ENCODE measurements at regions not wholly inside any gene's neighbourhood (a gene's known extent, or its start where the extent isn't known, plus 50 kb on each side); places are given as distances from the start of the nearest gene placed in this dataset.

DNA sequence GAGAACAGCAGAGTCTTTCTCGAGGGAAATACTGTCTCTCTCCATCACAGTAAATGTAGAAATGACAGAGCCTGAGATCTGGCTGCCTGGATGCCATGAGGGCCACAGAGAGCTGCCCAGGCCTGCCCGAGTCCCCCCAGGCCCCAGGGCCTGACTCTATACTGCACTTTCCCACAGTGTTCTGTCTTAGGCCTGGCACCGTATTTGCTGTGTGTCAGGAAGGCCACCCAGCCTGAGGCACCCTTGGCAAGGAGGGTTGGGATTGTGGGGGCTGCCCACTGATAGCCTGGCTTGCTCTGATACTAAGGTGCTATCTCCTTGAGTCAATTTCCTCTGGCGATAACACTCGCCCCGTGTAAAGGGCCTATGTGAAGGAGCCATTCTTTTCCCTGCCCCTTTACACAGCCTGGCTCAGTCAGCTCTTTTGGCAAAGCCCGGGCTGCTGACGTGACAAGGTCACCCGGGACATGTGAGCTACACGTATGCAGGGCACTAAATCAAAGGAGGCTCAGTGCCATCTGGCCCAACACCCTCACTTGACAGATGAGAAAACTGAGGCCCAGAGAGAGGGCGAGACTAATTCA, 630.1 kb upstream of the KLF4 start:
- Histone ChIP-seq H3K9me1 (ENCODE audit: control insufficient read depth, extremely low read depth, insufficient read depth, low read length) (no peaks in the 10 kb centered on the region), H3K4me3 (ENCODE audit: control insufficient read depth in 2 of 3, extremely low read depth in 1 of 3, insufficient read depth in 2 of 3, low read depth in 1 of 3, low read length in 3 of 3) (no peak overlapping the region), H3K4me1 (ENCODE audit: control insufficient read depth, extremely low read depth, insufficient read depth, low read length) (no peaks in the 10 kb centered on the region), H3K27me3 (ENCODE audit: control insufficient read depth, extremely low read depth, insufficient read depth, low read length) (no peaks in the 10 kb centered on the region), H3K79me2 (ENCODE audit: control insufficient read depth, insufficient read depth, low read length) (no peaks in the 10 kb centered on the region), H4K20me1 (ENCODE audit: control insufficient read depth, extremely low read depth, insufficient read depth, low read length) (no peaks in the 10 kb centered on the region), H3K36me3 (ENCODE audit: control insufficient read depth in 2 of 2, extremely low read depth in 1 of 2, insufficient read depth in 2 of 2, low read length in 2 of 2) (no peaks in the 10 kb centered on the region), H3K4me2 (ENCODE audit: control insufficient read depth, extremely low read depth, insufficient read depth, low read depth, low read length) (no peak overlapping the region), H3K9ac (ENCODE audit: control insufficient read depth, extremely low read depth, insufficient read depth, low read length) (no peak overlapping the region), H2AFZ (ENCODE audit: control insufficient read depth, low read length) (no peak overlapping the region), H3K9me3 (ENCODE audit: control insufficient read depth, low read depth, low read length) (no peaks in the 10 kb centered on the region), H3K27ac (ENCODE audit: control insufficient read depth, insufficient read depth, low read length) (no peak overlapping the region)
- FAIRE-seq, result no peak
- dilution Hi-C loops (cut with MboI; ENCODE audit: extremely low pct_ligation_motif_present, low sequenced_read_pairs), result no loop called here
- TF ChIP-seq, protein P1, sequence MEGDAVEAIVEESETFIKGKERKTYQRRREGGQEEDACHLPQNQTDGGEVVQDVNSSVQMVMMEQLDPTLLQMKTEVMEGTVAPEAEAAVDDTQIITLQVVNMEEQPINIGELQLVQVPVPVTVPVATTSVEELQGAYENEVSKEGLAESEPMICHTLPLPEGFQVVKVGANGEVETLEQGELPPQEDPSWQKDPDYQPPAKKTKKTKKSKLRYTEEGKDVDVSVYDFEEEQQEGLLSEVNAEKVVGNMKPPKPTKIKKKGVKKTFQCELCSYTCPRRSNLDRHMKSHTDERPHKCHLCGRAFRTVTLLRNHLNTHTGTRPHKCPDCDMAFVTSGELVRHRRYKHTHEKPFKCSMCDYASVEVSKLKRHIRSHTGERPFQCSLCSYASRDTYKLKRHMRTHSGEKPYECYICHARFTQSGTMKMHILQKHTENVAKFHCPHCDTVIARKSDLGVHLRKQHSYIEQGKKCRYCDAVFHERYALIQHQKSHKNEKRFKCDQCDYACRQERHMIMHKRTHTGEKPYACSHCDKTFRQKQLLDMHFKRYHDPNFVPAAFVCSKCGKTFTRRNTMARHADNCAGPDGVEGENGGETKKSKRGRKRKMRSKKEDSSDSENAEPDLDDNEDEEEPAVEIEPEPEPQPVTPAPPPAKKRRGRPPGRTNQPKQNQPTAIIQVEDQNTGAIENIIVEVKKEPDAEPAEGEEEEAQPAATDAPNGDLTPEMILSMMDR (optimal IDR thresholded peaks at IDR 0.05 in 1 of 3, IDR thresholded peaks at IDR 0.05 in 1 of 3, conservative IDR thresholded peaks at IDR 0.05 in 1 of 3; ENCODE audit: extremely low read depth in 1 of 3, insufficient read depth in 2 of 3, low read length in 3 of 3), result no peak
- no peak for TF ChIP-seq EZH2 (IDR thresholded peaks at IDR 0.05; ENCODE audit: low read length)
- no peak for DNase-seq (ENCODE audit: low read depth, low spot score)

DNA sequence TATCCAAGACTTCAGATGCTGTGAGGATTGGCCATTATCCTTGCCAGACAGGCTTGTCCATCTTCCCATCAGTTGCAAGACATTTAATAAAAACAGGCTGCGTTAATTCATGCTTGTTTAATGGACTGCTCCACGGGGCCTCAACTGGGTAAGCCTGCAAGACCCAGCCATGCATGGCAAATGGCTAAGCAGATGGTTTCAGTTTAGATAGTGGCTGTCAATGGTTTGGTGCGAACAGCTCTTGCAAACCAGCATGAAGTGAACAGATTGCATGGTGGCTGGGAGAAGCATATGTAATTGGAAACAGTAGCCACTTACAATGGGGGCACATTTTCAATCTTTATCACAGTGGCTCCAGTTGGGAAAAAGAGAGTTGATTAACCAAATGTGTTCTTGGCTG, 628.2 kb upstream of the KLF4 start:
- Histone ChIP-seq H3K9ac (ENCODE audit: control insufficient read depth, extremely low read depth, insufficient read depth, low read length) (no peak overlapping the region), H3K4me1 (ENCODE audit: control insufficient read depth, extremely low read depth, insufficient read depth, low read length) (no peaks in the 10 kb centered on the region), H3K4me3 (ENCODE audit: control insufficient read depth in 2 of 3, extremely low read depth in 1 of 3, insufficient read depth in 2 of 3, low read depth in 1 of 3, low read length in 3 of 3) (no peak overlapping the region), H3K9me1 (ENCODE audit: control insufficient read depth, extremely low read depth, insufficient read depth, low read length) (no peaks in the 10 kb centered on the region), H3K9me3 (ENCODE audit: control insufficient read depth, low read depth, low read length) (no peaks in the 10 kb centered on the region), H3K4me2 (ENCODE audit: control insufficient read depth, extremely low read depth, insufficient read depth, low read depth, low read length) (no peak overlapping the region), H3K36me3 (ENCODE audit: control insufficient read depth in 2 of 2, extremely low read depth in 1 of 2, insufficient read depth in 2 of 2, low read length in 2 of 2) (no peaks in the 10 kb centered on the region), H3K79me2 (ENCODE audit: control insufficient read depth, insufficient read depth, low read length) (no peaks in the 10 kb centered on the region), H2AFZ (ENCODE audit: control insufficient read depth, low read length) (no peak overlapping the region), H3K27me3 (ENCODE audit: control insufficient read depth, extremely low read depth, insufficient read depth, low read length) (no peaks in the 10 kb centered on the region), H4K20me1 (ENCODE audit: control insufficient read depth, extremely low read depth, insufficient read depth, low read length) (no peaks in the 10 kb centered on the region), H3K27ac (ENCODE audit: control insufficient read depth, insufficient read depth, low read length) (no peak overlapping the region)
- dilution Hi-C loops (cut with MboI; ENCODE audit: extremely low pct_ligation_motif_present, low sequenced_read_pairs), result no loop called here
- FAIRE-seq (no peak), DNase-seq (ENCODE audit: low read depth, low spot score) (no peak)
- TF ChIP-seq, protein P1 (optimal IDR thresholded peaks at IDR 0.05 in 1 of 3, IDR thresholded peaks at IDR 0.05 in 1 of 3, conservative IDR thresholded peaks at IDR 0.05 in 1 of 3; ENCODE audit: extremely low read depth in 1 of 3, insufficient read depth in 2 of 3, low read length in 3 of 3), result no peak

Data from keratinocyte (primary cell).